CD14-positive monocyte (primary cell): ENCODE measurements at regions not wholly inside any gene's neighbourhood (a gene's known extent, or its start where the extent isn't known, plus 50 kb on each side); places are given as distances from the start of the nearest gene placed in this dataset.

ENCODE experiments used
- DNase-seq, 3 donors: peaks; one replicate each; pipeline ENCODE4 v3.0.0-alpha.2; 2011 to 2022
- H2AFZ ChIP-seq: 2 replicates; pipeline ENCODE4 v1.6.0; 2012; ENCODE audit warnings: mild to moderate bottlenecking, low read depth, low read length, inconsistent platforms; ENCODE audit not compliant: insufficient read depth, poor library complexity, severe bottlenecking
- H3K27ac ChIP-seq, 2 donors: 1 replicate in 1 of 2; 2 replicates in 1 of 2; pipeline ENCODE4 v1.5.1; 2012 to 2013; ENCODE audit warnings: low read length in 2 of 2, control low read depth in 1 of 2, inconsistent platforms in 1 of 2, low read depth in 1 of 2, mild to moderate bottlenecking in 1 of 2
- H3K27me3 ChIP-seq, 2 donors: one replicate each; pipeline versions ENCODE4 v1.6.0 to v1.6.1; 2011 to 2013; ENCODE audit warnings: low read length in 2 of 2; ENCODE audit not compliant: control insufficient read depth in 2 of 2, insufficient read depth in 2 of 2
- H3K36me3 ChIP-seq, 2 donors: replicated peaks in 1 of 2; 1 replicate in 1 of 2; 2 replicates in 1 of 2; pipeline versions ENCODE4 v1.5.1 to v1.6.1; 2012 to 2013; ENCODE audit warnings: low read length in 2 of 2, control low read depth in 1 of 2, inconsistent platforms in 1 of 2, mild to moderate bottlenecking in 1 of 2; ENCODE audit not compliant: insufficient read depth in 2 of 2, control insufficient read depth in 1 of 2
- H3K4me1 ChIP-seq, 2 donors: 1 replicate in 1 of 2; 2 replicates in 1 of 2; pipeline versions ENCODE4 v1.5.1 to v1.6.1; 2012 to 2013; ENCODE audit warnings: low read length in 2 of 2, control low read depth in 1 of 2, inconsistent platforms in 1 of 2, mild to moderate bottlenecking in 1 of 2, moderate library complexity in 1 of 2; ENCODE audit not compliant: insufficient read depth in 2 of 2, control insufficient read depth in 1 of 2
- H3K4me2 ChIP-seq: replicated peaks from 2 replicates; pipeline ENCODE3; 2012; ENCODE audit warnings: low read length, moderate library complexity, mild to moderate bottlenecking; ENCODE audit not compliant: poor library complexity, severe bottlenecking; ENCODE audit errors: extremely low read depth
- H3K4me3 ChIP-seq, 3 experiments: fragments of 200-600 bp in 1 of 3; sonication (generic) in 1 of 3; replicated peaks in 1 of 3; 1 replicate in 2 of 3; 2 replicates in 1 of 3; pipeline ENCODE4 v1.5.1; 2011 to 2013; ENCODE audit warnings: low read length in 3 of 3, mild to moderate bottlenecking in 3 of 3, control low read depth in 2 of 3, low read depth in 2 of 3, inconsistent platforms in 1 of 3, moderate library complexity in 1 of 3
- H3K79me2 ChIP-seq: 2 replicates; pipeline ENCODE4 v1.6.0; 2012; ENCODE audit warnings: mild to moderate bottlenecking, control low read depth, inconsistent platforms, low read length, moderate library complexity; ENCODE audit not compliant: insufficient read depth
- H3K9ac ChIP-seq: 2 replicates; pipeline ENCODE4 v1.6.0; 2017; ENCODE audit warnings: low read length, mild to moderate bottlenecking; ENCODE audit not compliant: insufficient read depth, poor library complexity, severe bottlenecking
- H3K9me3 ChIP-seq, 2 donors: replicated peaks in 1 of 2; 1 replicate in 1 of 2; 2 replicates in 1 of 2; pipeline versions ENCODE4 v1.5.1 to v1.6.1; 2012 to 2013; ENCODE audit warnings: low read length in 2 of 2, control low read depth in 1 of 2; ENCODE audit not compliant: control insufficient read depth in 1 of 2, insufficient read depth in 1 of 2
- H4K20me1 ChIP-seq: 2 replicates; pipeline ENCODE4 v1.6.0; 2012; ENCODE audit warnings: mild to moderate bottlenecking, low read length, control low read depth, moderate library complexity; ENCODE audit not compliant: insufficient read depth
- H3K27ac Mint-ChIP-seq, 7 donors: one replicate each; pipeline ENCODE4 v1.8.0; 2020; ENCODE audit warnings: mild to moderate bottlenecking in 7 of 7, mixed read lengths in 7 of 7, moderate library complexity in 6 of 7, inconsistent platforms in 2 of 7
- H3K27me3 Mint-ChIP-seq, 3 donors: one replicate each; pipeline ENCODE4 v1.8.0; 2021 to 2022; ENCODE audit warnings: low read depth in 3 of 3, mild to moderate bottlenecking in 3 of 3, mixed read lengths in 3 of 3, moderate library complexity in 3 of 3, inconsistent platforms in 1 of 3
- H3K36me3 Mint-ChIP-seq, 2 donors: one replicate each; pipeline ENCODE4 v1.8.0; 2020; ENCODE audit warnings: mixed read lengths in 2 of 2, inconsistent platforms in 1 of 2, mild to moderate bottlenecking in 1 of 2
- H3K4me1 Mint-ChIP-seq: one replicate; pipeline ENCODE4 v1.8.0; 2020; ENCODE audit warnings: mild to moderate bottlenecking, mixed read lengths
- H3K4me3 Mint-ChIP-seq, 2 donors: one replicate each; pipeline ENCODE4 v1.8.0; 2020; ENCODE audit warnings: mild to moderate bottlenecking in 2 of 2, mixed read lengths in 2 of 2, moderate library complexity in 1 of 2
- H3K9me3 Mint-ChIP-seq, 7 donors: one replicate each; pipeline ENCODE4 v1.8.0; 2020 to 2022; ENCODE audit warnings: mixed read lengths in 7 of 7, mild to moderate bottlenecking in 6 of 7, moderate library complexity in 6 of 7, inconsistent platforms in 2 of 7
- WGBS: methylation state at CpG from one replicate; pipeline ENCODE4 v1.1.5; 2013; ENCODE audit warnings: missing lambda C conversion rate; ENCODE audit not compliant: insufficient coverage; 5-methylcytosine and 5-hydroxymethylcytosine counted together
- intact Hi-C, 2 donors: fragments of 100-400 bp; cut with micrococcal nuclease; formaldehyde crosslinking; loops; one replicate each; pipeline versions ENCODE4 v1.15.0 to v1.15.1; 2023
- TF ChIP-seq, protein P1 (sequence below): fragments of 200-600 bp; IDR thresholded peaks from one replicate; pipeline ENCODE4 v1.8.0; 2022; ENCODE audit warnings: antibody characterized with exemption, mild to moderate bottlenecking

DNA sequence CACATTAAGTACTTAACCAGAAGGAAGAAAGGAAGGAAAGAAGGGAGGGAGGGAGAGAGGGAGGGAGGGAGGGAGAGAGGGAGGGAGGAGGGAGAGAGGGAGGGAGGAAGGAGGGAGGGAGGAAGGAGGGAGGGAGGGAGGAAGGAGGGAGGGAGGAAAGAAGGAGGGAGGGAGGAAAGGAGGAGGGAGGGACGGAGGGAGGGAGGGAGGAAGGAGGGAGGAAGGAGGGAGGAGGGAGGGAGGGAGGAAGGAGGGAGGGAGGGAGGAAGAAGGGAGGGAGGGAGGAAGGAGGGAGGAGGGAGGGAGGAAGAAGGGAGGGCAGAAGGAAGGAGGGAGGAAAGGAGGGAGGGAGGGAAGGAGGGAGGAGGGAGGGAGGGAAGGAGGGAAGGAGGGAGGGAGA is 363.3 kb downstream of the MBD2 start:
- no peak overlapping the region for H3K27ac Mint-ChIP-seq
- Histone ChIP-seq H2AFZ (no peak overlapping the region), H3K4me2 (no peak overlapping the region), H3K27me3 (no peaks in the 10 kb centered on the region), H3K27ac (no peak overlapping the region), H3K9me3 (no peaks in the 10 kb centered on the region), H4K20me1 (no peaks in the 10 kb centered on the region), H3K36me3 (no peaks in the 10 kb centered on the region), H3K79me2 (no peaks in the 10 kb centered on the region), H3K4me1 (no peaks in the 10 kb centered on the region), H3K4me3 (no peak overlapping the region), H3K9ac (no peak overlapping the region)
- TF ChIP-seq, protein P1, sequence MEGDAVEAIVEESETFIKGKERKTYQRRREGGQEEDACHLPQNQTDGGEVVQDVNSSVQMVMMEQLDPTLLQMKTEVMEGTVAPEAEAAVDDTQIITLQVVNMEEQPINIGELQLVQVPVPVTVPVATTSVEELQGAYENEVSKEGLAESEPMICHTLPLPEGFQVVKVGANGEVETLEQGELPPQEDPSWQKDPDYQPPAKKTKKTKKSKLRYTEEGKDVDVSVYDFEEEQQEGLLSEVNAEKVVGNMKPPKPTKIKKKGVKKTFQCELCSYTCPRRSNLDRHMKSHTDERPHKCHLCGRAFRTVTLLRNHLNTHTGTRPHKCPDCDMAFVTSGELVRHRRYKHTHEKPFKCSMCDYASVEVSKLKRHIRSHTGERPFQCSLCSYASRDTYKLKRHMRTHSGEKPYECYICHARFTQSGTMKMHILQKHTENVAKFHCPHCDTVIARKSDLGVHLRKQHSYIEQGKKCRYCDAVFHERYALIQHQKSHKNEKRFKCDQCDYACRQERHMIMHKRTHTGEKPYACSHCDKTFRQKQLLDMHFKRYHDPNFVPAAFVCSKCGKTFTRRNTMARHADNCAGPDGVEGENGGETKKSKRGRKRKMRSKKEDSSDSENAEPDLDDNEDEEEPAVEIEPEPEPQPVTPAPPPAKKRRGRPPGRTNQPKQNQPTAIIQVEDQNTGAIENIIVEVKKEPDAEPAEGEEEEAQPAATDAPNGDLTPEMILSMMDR, result no peak
- DNase-seq, result no peak
- H3K4me1 Mint-ChIP-seq, result no peaks in the 10 kb centered on the region
- H3K27me3 Mint-ChIP-seq, result peaks cover 0 to 2% (median 0%) of the 10 kb centered on the region in 3 donors
- H3K36me3 Mint-ChIP-seq, result no peaks in the 10 kb centered on the region
- intact Hi-C loops, result no loop called here
- no peaks in the 10 kb centered on the region for H3K9me3 Mint-ChIP-seq
- no CpG with 5 or more reads among the region's 1 CpG for WGBS
- no peak overlapping the region for H3K4me3 Mint-ChIP-seq

DNA sequence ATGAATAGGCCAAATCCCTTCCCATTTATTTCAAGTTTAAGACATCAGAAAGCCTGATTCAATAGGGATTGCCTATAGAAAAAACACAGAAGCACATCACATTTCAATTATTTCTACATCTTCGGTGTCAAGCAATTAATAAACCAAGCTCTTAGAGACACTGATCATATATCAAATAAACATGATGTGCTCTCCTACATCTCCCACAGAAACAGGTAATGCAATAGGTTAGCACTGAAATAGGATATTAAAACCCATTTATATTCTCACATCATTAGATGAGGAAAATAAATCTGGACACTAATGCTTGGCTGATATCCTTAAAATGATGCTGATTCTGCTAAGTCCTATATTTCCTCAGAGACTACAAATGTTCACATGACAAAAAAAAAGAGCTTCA is 364.7 kb downstream of the MBD2 start:
- Mint-ChIP-seq H3K4me1 (no peaks in the 10 kb centered on the region), H3K27me3 (peaks cover 0 to 3% (median 0%) of the 10 kb centered on the region in 3 donors), H3K27ac (no peak overlapping the region), H3K36me3 (no peaks in the 10 kb centered on the region), H3K4me3 (no peak overlapping the region), H3K9me3 (peaks cover 0 to 2% (median 0%) of the 10 kb centered on the region in 7 donors)
- no peaks in the 10 kb centered on the region for H3K27me3 ChIP-seq
- H4K20me1 ChIP-seq, result no peaks in the 10 kb centered on the region
- H3K9ac ChIP-seq, result no peak overlapping the region
- no peak overlapping the region for H3K4me3 ChIP-seq
- no peak overlapping the region for H3K4me2 ChIP-seq
- TF ChIP-seq, protein P1, result no peak
- no peaks in the 10 kb centered on the region for H3K79me2 ChIP-seq
- H3K36me3 ChIP-seq, result no peaks in the 10 kb centered on the region
- WGBS, result no CpG with 5 or more reads among the region's 1 CpG
- no peaks in the 10 kb centered on the region for H3K9me3 ChIP-seq
- intact Hi-C loops, result no loop called here
- no peaks in the 10 kb centered on the region for H3K4me1 ChIP-seq
- no peak for DNase-seq
- H2AFZ ChIP-seq, result no peak overlapping the region
- H3K27ac ChIP-seq, result no peak overlapping the region
